HCT116 (cell line): ENCODE measurements at regions not wholly inside any gene's neighbourhood (a gene's known extent, or its start where the extent isn't known, plus 50 kb on each side); places are given as distances from the start of the nearest gene placed in this dataset.

Source experiments
- CTCF ChIP-seq, 3 experiments: fragments of 200-600 bp in 1 of 3; sonication (generic) in 1 of 3; IDR thresholded peaks in 2 of 3; conservative IDR thresholded peaks in 1 of 3; 2 replicates each; pipeline ENCODE4 v1.5.1; 2012 to 2017; ENCODE audit warnings: low read depth in 2 of 3, low read length in 2 of 3, antibody characterized with exemption in 1 of 3, borderline replicate concordance in 1 of 3, control low read depth in 1 of 3, mild to moderate bottlenecking in 1 of 3, mixed read lengths in 1 of 3, mixed run types in 1 of 3, moderate library complexity in 1 of 3; ENCODE audit not compliant: insufficient read depth in 1 of 3
- EZH2 ChIP-seq: fragments of 200-600 bp; sonication (generic); IDR thresholded peaks from 2 replicates; pipeline ENCODE4 v1.6.1; 2017; ENCODE audit warnings: antibody characterized with exemption, mixed run types
- POLR2A ChIP-seq: IDR thresholded peaks from 2 replicates; pipeline ENCODE4 v1.7.0; 2011; ENCODE audit warnings: borderline replicate concordance; ENCODE audit not compliant: insufficient read depth, insufficient read length; ENCODE audit errors: extremely low read depth

DNA sequence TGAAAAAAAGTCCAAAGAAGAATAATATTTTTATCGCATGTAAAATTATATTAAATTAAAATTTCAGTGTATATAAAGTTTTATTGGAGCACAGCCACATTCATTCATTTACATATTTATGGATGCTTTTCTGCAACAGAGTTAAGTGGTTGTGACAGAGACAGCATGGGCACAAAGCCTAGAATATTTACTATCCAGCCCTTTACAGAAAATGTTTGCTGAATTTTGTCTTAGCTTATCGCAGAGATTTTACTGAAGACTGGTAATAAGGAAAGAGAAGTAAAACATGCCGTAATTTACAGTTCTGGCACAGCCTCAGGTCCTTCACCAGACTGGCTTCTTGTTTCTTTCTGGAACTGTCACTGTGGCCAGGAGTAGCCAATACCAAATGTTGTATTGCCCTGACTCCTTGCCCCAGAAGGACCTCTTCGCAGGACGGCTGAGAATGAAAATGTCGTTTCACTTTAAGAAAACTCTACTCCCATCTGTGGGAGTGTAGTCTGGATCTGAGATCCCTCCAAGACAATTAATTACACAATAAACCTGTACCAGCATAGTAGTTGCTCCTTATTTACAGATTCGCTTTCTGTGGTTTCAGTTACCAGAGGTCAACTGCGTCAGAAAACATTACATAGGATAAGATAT, 94.9 kb upstream of the GOT2 start:
- no peak for TF ChIP-seq POLR2A
- no peak for TF ChIP-seq EZH2
- TF ChIP-seq CTCF (IDR thresholded peaks at IDR 0.05 in 2 of 3, conservative IDR thresholded peaks at IDR 0.05 in 1 of 3; ENCODE audit: borderline replicate concordance in 1 of 3, insufficient read depth in 1 of 3, low read depth in 2 of 3, low read length in 2 of 3): no peak
